ENCODE measurements at regions not wholly inside any gene's neighbourhood (a gene's known extent, or its start where the extent isn't known, plus 50 kb on each side); places are given as distances from the start of the nearest gene placed in this dataset.

DNA sequence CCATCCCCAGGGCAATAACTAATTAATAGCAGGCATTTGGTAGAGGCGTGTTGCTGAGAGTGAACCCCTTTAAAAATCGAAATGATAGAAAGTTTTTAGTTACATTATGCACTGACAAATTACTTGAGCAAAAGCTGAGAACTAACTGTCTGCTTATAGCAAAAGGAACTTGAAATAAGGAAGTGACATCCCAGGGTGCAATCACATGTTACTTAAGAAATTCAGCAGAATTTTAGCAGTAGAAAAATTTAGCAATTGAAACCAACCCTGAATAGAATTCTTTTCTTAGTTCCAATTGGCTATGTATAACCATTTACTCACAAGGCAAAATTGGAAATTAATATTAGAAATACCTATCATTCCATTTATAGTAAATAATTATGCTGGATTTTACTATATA, 139.5 kb upstream of the SAMSN1 start:
- TF ChIP-seq, protein P1, sequence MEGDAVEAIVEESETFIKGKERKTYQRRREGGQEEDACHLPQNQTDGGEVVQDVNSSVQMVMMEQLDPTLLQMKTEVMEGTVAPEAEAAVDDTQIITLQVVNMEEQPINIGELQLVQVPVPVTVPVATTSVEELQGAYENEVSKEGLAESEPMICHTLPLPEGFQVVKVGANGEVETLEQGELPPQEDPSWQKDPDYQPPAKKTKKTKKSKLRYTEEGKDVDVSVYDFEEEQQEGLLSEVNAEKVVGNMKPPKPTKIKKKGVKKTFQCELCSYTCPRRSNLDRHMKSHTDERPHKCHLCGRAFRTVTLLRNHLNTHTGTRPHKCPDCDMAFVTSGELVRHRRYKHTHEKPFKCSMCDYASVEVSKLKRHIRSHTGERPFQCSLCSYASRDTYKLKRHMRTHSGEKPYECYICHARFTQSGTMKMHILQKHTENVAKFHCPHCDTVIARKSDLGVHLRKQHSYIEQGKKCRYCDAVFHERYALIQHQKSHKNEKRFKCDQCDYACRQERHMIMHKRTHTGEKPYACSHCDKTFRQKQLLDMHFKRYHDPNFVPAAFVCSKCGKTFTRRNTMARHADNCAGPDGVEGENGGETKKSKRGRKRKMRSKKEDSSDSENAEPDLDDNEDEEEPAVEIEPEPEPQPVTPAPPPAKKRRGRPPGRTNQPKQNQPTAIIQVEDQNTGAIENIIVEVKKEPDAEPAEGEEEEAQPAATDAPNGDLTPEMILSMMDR (IDR thresholded peaks at IDR 0.05): no peak
- TF ChIP-seq POLR2A (IDR thresholded peaks at IDR 0.05): no peak
